ENCODE measurements at regions not wholly inside any gene's neighbourhood (a gene's known extent, or its start where the extent isn't known, plus 50 kb on each side); places are given as distances from the start of the nearest gene placed in this dataset.

DNA sequence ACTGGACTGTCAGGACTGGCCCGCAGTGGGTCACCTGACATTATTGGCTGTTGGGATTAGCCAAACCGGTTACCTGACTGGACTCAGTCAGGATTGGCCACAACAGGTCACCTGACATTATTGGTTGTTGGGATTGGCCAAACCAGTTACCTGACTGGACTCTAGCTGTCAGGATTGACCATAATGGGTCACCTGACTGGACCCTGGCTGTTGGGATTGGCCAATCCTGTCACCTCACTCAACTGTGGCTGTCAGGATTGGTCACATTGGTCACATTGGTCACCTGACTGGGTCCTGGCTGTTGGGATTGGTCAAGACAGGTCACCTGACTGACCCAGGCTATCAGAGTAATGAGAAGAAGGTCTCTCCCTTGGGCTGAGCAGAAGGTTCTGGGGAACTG, 207.7 kb upstream of the SDK2 start:
- POLR2A ChIA-PET = no interaction called here
- Histone ChIP-seq H3K27me3 (ENCODE audit: insufficient read depth, low read length) (no peaks in the 10 kb centered on the region), H3K4me2 (ENCODE audit: low read length) (no peak overlapping the region), H3K9me3 (ENCODE audit: control insufficient read depth in 1 of 2, insufficient read depth in 1 of 2, low read depth in 1 of 2, low read length in 2 of 2) (no peaks in the 10 kb centered on the region), H3K9me2 (ENCODE audit: insufficient read depth) (no peaks in the 10 kb centered on the region), H3K4me3 (replicated peaks in 1 of 2; ENCODE audit: low read depth in 1 of 2, low read length in 2 of 2) (no peak overlapping the region), H3K4me1 (ENCODE audit: control insufficient read depth in 1 of 2, insufficient read depth in 2 of 2, low read length in 2 of 2) (no peaks in the 10 kb centered on the region), H3K9ac (ENCODE audit: low read length) (no peak overlapping the region), H3K36me3 (ENCODE audit: control insufficient read depth in 1 of 2, insufficient read depth in 2 of 2, low read length in 2 of 2) (no peaks in the 10 kb centered on the region), H3K79me2 (ENCODE audit: insufficient read depth, low read length) (no peaks in the 10 kb centered on the region), H3K27ac (ENCODE audit: low read depth, low read length) (no peak overlapping the region), H4K20me1 (ENCODE audit: insufficient read depth) (no peaks in the 10 kb centered on the region), H2AFZ (ENCODE audit: low read depth, low read length, poor library complexity, severe bottlenecking) (no peak overlapping the region)
- no peak for TF ChIP-seq ZNF274 (IDR thresholded peaks at IDR 0.05; ENCODE audit: low read depth, low read length)
- TF ChIP-seq, protein P1, sequence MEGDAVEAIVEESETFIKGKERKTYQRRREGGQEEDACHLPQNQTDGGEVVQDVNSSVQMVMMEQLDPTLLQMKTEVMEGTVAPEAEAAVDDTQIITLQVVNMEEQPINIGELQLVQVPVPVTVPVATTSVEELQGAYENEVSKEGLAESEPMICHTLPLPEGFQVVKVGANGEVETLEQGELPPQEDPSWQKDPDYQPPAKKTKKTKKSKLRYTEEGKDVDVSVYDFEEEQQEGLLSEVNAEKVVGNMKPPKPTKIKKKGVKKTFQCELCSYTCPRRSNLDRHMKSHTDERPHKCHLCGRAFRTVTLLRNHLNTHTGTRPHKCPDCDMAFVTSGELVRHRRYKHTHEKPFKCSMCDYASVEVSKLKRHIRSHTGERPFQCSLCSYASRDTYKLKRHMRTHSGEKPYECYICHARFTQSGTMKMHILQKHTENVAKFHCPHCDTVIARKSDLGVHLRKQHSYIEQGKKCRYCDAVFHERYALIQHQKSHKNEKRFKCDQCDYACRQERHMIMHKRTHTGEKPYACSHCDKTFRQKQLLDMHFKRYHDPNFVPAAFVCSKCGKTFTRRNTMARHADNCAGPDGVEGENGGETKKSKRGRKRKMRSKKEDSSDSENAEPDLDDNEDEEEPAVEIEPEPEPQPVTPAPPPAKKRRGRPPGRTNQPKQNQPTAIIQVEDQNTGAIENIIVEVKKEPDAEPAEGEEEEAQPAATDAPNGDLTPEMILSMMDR (IDR thresholded peaks at IDR 0.05 in 2 of 3, conservative IDR thresholded peaks at IDR 0.05 in 1 of 3; ENCODE audit: borderline replicate concordance in 1 of 3, insufficient read depth in 1 of 3, low read depth in 2 of 3, low read length in 2 of 3) = no peak
- TF ChIP-seq EGR1 (IDR thresholded peaks at IDR 0.05; ENCODE audit: low read depth) = no peak
- BruUV-seq (replicated peaks) = no TSS peak
- DNase-seq (ENCODE audit: low read depth, low spot score) (no peak), ATAC-seq (peak; percentile 42)
- CTCF ChIA-PET = no interaction called here
- RAD21 ChIA-PET (ENCODE audit: low non-redundant PET in 1 of 2, low total read pairs in 2 of 2, uncharacterized antibody in 2 of 2, unreplicated experiment in 2 of 2) = no interaction called here
- intact Hi-C loops (cut with micrococcal nuclease) = no loop called here

DNA sequence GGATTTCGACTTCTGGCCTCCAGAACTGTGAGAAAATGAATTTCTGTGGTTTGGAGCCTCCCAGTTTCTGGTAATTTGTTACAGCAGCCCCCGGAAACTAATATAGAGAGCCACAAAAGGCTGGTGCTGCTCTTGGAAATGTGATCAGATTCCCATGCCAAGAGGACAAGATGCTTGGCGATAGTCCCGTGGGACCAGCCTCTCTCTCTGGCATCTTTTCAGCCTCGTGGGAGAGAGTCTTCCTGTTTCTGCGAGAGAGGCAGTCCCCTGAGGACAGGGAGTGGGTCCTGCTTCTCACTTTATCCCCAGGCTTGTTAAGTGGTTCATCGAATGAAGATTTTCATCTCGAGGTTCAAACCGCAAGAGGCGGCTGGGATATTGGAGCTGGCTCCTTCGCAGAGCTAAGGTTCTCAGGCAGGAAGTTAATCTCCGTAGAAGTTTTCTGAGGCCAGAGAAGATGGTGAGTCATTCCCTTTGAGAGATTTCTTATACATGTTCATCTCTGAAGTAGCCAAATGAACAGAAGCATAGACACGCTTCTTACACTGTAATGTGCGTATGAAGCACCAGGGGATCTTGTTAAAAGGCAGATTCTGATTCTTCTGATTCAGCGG, 211.6 kb upstream of the SDK2 start:
- Histone ChIP-seq H3K4me2 (ENCODE audit: low read length) (no peak overlapping the region), H4K20me1 (ENCODE audit: insufficient read depth) (no peaks in the 10 kb centered on the region), H3K27me3 (ENCODE audit: insufficient read depth, low read length) (no peaks in the 10 kb centered on the region), H3K9ac (ENCODE audit: low read length) (no peak overlapping the region), H3K36me3 (ENCODE audit: control insufficient read depth in 1 of 2, insufficient read depth in 2 of 2, low read length in 2 of 2) (no peaks in the 10 kb centered on the region), H3K27ac (ENCODE audit: low read depth, low read length) (no peak overlapping the region), H3K4me3 (replicated peaks in 1 of 2; ENCODE audit: low read depth in 1 of 2, low read length in 2 of 2) (no peak overlapping the region), H3K9me3 (ENCODE audit: control insufficient read depth in 1 of 2, insufficient read depth in 1 of 2, low read depth in 1 of 2, low read length in 2 of 2) (no peaks in the 10 kb centered on the region), H2AFZ (ENCODE audit: low read depth, low read length, poor library complexity, severe bottlenecking) (no peak overlapping the region), H3K79me2 (ENCODE audit: insufficient read depth, low read length) (no peaks in the 10 kb centered on the region), H3K4me1 (ENCODE audit: control insufficient read depth in 1 of 2, insufficient read depth in 2 of 2, low read length in 2 of 2) (no peaks in the 10 kb centered on the region), H3K9me2 (ENCODE audit: insufficient read depth) (no peaks in the 10 kb centered on the region)
- ATAC-seq (no peak), DNase-seq (ENCODE audit: low read depth, low spot score) (no peak)
- intact Hi-C loops (cut with micrococcal nuclease) = no loop called here
- CTCF ChIA-PET = no interaction called here
- POLR2A ChIA-PET = no interaction called here
- BruUV-seq (replicated peaks) = no TSS peak
- RAD21 ChIA-PET (ENCODE audit: low non-redundant PET in 1 of 2, low total read pairs in 2 of 2, uncharacterized antibody in 2 of 2, unreplicated experiment in 2 of 2) = no interaction called here
- TF ChIP-seq ZNF274 (IDR thresholded peaks at IDR 0.05; ENCODE audit: low read depth, low read length) (no peak), CEBPB (IDR thresholded peaks at IDR 0.05; ENCODE audit: low read depth) (no peak), POLR2AphosphoS5 (IDR thresholded peaks at IDR 0.05; ENCODE audit: low read depth, low read length) (no peak), TCF7L2 (IDR thresholded peaks at IDR 0.05; ENCODE audit: borderline replicate concordance, extremely low read depth, insufficient read depth, insufficient read length) (no peak), JUND (IDR thresholded peaks at IDR 0.05) (no peak), EZH2 (IDR thresholded peaks at IDR 0.05) (no peak), POLR2A (IDR thresholded peaks at IDR 0.05; ENCODE audit: borderline replicate concordance, extremely low read depth, insufficient read depth, insufficient read length) (no peak), FOSL1 (IDR thresholded peaks at IDR 0.05; ENCODE audit: low read depth) (no peak), YY1 (IDR thresholded peaks at IDR 0.05; ENCODE audit: extremely low read depth, insufficient replicate concordance, low read depth, low read length) (no peak)
- TF ChIP-seq, protein P2, sequence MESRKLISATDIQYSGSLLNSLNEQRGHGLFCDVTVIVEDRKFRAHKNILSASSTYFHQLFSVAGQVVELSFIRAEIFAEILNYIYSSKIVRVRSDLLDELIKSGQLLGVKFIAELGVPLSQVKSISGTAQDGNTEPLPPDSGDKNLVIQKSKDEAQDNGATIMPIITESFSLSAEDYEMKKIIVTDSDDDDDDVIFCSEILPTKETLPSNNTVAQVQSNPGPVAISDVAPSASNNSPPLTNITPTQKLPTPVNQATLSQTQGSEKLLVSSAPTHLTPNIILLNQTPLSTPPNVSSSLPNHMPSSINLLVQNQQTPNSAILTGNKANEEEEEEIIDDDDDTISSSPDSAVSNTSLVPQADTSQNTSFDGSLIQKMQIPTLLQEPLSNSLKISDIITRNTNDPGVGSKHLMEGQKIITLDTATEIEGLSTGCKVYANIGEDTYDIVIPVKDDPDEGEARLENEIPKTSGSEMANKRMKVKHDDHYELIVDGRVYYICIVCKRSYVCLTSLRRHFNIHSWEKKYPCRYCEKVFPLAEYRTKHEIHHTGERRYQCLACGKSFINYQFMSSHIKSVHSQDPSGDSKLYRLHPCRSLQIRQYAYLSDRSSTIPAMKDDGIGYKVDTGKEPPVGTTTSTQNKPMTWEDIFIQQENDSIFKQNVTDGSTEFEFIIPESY (IDR thresholded peaks at IDR 0.05; ENCODE audit: extremely low read depth, insufficient replicate concordance, low read length) = no peak

All from HCT116 (cell line).